ENCODE measurements at regions not wholly inside any gene's neighbourhood (a gene's known extent, or its start where the extent isn't known, plus 50 kb on each side); places are given as distances from the start of the nearest gene placed in this dataset.

- DNase-seq (ENCODE audit: low spot score in 2 of 2), result no peak
- no peaks in the 10 kb centered on the region for H3K9me3 ChIP-seq
- TF ChIP-seq EP300 (IDR thresholded peaks at IDR 0.05), result no peak
- TF ChIP-seq, protein P1, sequence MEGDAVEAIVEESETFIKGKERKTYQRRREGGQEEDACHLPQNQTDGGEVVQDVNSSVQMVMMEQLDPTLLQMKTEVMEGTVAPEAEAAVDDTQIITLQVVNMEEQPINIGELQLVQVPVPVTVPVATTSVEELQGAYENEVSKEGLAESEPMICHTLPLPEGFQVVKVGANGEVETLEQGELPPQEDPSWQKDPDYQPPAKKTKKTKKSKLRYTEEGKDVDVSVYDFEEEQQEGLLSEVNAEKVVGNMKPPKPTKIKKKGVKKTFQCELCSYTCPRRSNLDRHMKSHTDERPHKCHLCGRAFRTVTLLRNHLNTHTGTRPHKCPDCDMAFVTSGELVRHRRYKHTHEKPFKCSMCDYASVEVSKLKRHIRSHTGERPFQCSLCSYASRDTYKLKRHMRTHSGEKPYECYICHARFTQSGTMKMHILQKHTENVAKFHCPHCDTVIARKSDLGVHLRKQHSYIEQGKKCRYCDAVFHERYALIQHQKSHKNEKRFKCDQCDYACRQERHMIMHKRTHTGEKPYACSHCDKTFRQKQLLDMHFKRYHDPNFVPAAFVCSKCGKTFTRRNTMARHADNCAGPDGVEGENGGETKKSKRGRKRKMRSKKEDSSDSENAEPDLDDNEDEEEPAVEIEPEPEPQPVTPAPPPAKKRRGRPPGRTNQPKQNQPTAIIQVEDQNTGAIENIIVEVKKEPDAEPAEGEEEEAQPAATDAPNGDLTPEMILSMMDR (IDR thresholded peaks at IDR 0.05), result no peak
- TF ChIP-seq POLR2A (IDR thresholded peaks at IDR 0.05), result no peak
- no peak for TF ChIP-seq POLR2AphosphoS5 (IDR thresholded peaks at IDR 0.05)
- no peak overlapping the region for H3K4me3 ChIP-seq
- H3K27ac ChIP-seq, result peak overlapping the region; percentile 74
- H3K36me3 ChIP-seq, result no peaks in the 10 kb centered on the region
- H3K27me3 ChIP-seq, result no peaks in the 10 kb centered on the region
- WGBS, result 42% methylated on average over 2 of the region's 2 CpGs
- peaks cover 38% of the 10 kb centered on the region for H3K4me1 ChIP-seq
These were observed 199.6 kb downstream of the BCL11A start for GRCh38 chr2:60353863-60354262.

DNA sequence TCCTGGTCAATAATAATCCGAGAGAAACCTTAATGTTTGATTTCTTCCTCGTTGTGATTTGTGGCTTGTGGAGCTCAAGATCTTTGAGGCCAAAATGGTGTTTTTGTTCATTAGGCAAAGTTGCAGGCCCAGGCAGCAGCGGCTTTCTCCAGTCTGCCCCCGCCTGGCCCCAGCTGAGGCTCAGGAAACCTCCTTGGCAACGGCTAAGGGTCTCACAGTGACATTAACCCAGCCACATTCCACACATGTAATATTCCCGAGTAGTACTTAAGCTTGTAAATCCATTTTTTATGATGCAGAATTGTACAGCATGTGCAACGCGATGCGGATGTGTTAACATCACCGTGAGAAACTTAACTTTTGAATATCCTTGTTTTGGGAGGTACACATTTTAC is 200.1 kb downstream of the BCL11A start:
- 60% methylated on average over 10 of the region's 10 CpGs for WGBS
- Histone ChIP-seq H3K4me1 (peaks cover 38% of the 10 kb centered on the region), H3K27me3 (no peaks in the 10 kb centered on the region), H3K9me3 (no peaks in the 10 kb centered on the region), H3K27ac (no peak overlapping the region), H3K4me3 (no peak overlapping the region), H3K36me3 (no peaks in the 10 kb centered on the region)
- DNase-seq (ENCODE audit: low spot score in 2 of 2), result no peak
- TF ChIP-seq, protein P1 (IDR thresholded peaks at IDR 0.05), result no peak
- TF ChIP-seq EP300 (IDR thresholded peaks at IDR 0.05), result no peak
- no peak for TF ChIP-seq POLR2AphosphoS5 (IDR thresholded peaks at IDR 0.05)
- no peak for TF ChIP-seq POLR2A (IDR thresholded peaks at IDR 0.05)

DNA sequence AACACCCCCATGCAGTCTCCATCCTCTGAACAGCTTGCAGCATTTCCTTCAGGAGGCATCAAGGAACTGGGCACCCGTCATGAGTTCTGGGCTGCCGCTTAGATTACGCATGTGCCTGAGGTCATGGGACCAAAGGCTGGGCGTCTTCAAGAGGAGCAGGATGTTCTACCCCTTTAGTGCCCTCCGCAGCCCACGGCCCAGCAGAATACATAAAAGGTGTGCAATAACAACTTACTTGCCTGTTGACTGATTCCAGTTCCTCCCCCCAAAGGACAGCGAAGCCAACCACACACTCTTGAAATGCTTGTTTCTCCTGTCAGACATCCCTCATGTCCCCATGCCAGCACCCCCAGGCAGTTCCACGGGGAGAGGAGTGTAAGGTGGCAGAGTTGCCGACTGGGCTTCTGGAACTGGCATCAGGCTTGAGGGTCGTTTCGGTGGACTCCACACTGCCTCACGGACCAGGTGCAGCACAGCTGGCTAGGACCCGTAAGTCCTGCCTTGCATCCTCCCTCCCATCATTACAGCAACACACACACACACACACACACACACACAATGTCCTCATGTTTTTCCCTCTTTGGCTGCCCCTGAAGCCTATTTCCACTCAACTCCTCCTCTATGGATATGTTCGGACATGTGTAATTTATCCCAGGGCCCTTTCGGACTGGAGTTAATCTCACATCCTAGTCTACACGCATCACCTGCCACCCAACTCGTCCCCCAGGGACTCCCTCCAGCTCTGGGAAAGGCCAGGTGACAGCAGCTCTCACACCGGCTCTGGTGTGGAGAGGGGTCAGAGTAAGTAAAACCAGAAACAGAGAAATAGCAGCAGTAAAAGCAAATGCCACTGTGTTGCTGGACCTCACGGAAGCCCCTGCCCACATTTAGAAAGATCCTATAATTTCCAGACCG is 200.7 kb downstream of the BCL11A start:
- H3K36me3 ChIP-seq, result no peaks in the 10 kb centered on the region
- H3K4me3 ChIP-seq, result no peak overlapping the region
- DNase-seq (ENCODE audit: low spot score in 2 of 2), result no peak
- 64% methylated on average over 14 of the region's 20 CpGs for WGBS
- TF ChIP-seq, protein P1 (IDR thresholded peaks at IDR 0.05), result no peak
- TF ChIP-seq EP300 (IDR thresholded peaks at IDR 0.05) (no peak), POLR2AphosphoS5 (IDR thresholded peaks at IDR 0.05) (no peak)
- H3K4me1 ChIP-seq, result peaks cover 38% of the 10 kb centered on the region
- H3K27ac ChIP-seq, result no peak overlapping the region
- H3K9me3 ChIP-seq, result no peaks in the 10 kb centered on the region
- H3K27me3 ChIP-seq, result no peaks in the 10 kb centered on the region

GRCh38 chr2:60351802-60352201 is 201.7 kb downstream of the BCL11A start:
- Histone ChIP-seq H3K9me3 (no peaks in the 10 kb centered on the region), H3K4me3 (no peak overlapping the region), H3K36me3 (no peaks in the 10 kb centered on the region), H3K4me1 (peaks cover 38% of the 10 kb centered on the region), H3K27me3 (no peaks in the 10 kb centered on the region), H3K27ac (no peak overlapping the region)
- DNase-seq (ENCODE audit: low spot score in 2 of 2), result no peak
- WGBS, result 48% methylated on average over 4 of the region's 8 CpGs
- TF ChIP-seq POLR2AphosphoS5 (IDR thresholded peaks at IDR 0.05), result no peak
- TF ChIP-seq, protein P1 (IDR thresholded peaks at IDR 0.05), result no peak
- TF ChIP-seq EP300 (IDR thresholded peaks at IDR 0.05), result no peak
- TF ChIP-seq POLR2A (IDR thresholded peaks at IDR 0.05), result no peak

DNA sequence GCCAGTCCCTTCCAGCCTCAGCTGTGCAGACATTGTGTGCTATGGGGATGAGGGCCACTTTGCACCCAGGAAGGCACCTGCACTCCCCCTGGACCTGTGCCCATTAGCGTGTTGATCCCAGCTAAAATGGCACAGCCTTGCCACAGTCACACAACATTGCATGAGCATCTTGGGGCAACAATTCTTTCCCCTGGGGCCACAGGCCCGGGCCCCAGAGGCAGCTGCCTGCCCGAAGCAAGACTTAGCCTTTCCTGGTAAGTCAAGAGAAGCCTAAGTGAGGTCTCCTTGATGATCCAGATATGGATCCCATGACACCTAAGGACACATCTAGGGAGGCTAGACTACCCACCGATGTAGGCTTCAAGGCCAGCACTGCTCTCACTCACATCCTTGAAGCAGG is 202.1 kb downstream of the BCL11A start:
- Histone ChIP-seq H3K27ac (no peak overlapping the region), H3K36me3 (no peaks in the 10 kb centered on the region), H3K4me3 (no peak overlapping the region), H3K27me3 (no peaks in the 10 kb centered on the region), H3K4me1 (peaks cover 36% of the 10 kb centered on the region), H3K9me3 (no peaks in the 10 kb centered on the region)
- TF ChIP-seq POLR2AphosphoS5 (IDR thresholded peaks at IDR 0.05), result no peak
- TF ChIP-seq POLR2A (IDR thresholded peaks at IDR 0.05), result no peak
- TF ChIP-seq EP300 (IDR thresholded peaks at IDR 0.05), result no peak
- TF ChIP-seq, protein P1 (IDR thresholded peaks at IDR 0.05), result no peak
- no peak for DNase-seq (ENCODE audit: low spot score in 2 of 2)
- 86% methylated on average over 1 of the region's 4 CpGs for WGBS
